Neural progenitor cell (in vitro differentiated cells): ENCODE measurements at regions not wholly inside any gene's neighbourhood (a gene's known extent, or its start where the extent isn't known, plus 50 kb on each side); places are given as distances from the start of the nearest gene placed in this dataset.

Source experiments
- DNase-seq: peaks from one replicate; pipeline ENCODE4 v3.0.0-alpha.2; 2016; ENCODE audit warnings: low spot score
- H2AFZ ChIP-seq: fragments of 200-600 bp; sonication (generic); replicated peaks from 2 replicates; pipeline ENCODE4 v1.6.1; 2016; ENCODE audit warnings: antibody characterized with exemption
- H3F3A ChIP-seq: fragments of 200-600 bp; sonication (generic); 2 replicates; pipeline ENCODE4 v1.6.1; 2016; ENCODE audit warnings: antibody characterized with exemption, low read depth
- H3K27ac ChIP-seq: fragments of 200-600 bp; sonication (generic); 2 replicates; pipeline ENCODE4 v1.5.1; 2016; ENCODE audit warnings: mild to moderate bottlenecking
- H3K27me3 ChIP-seq: fragments of 200-600 bp; sonication (generic); 2 replicates; pipeline ENCODE4 v1.6.1; 2016; ENCODE audit warnings: mild to moderate bottlenecking, moderate library complexity
- H3K36me3 ChIP-seq: fragments of 200-600 bp; sonication (generic); 2 replicates; pipeline ENCODE4 v1.5.1; 2016
- H3K4me1 ChIP-seq: fragments of 200-600 bp; sonication (generic); 2 replicates; pipeline ENCODE4 v1.6.1; 2016; ENCODE audit warnings: mixed run types
- H3K4me2 ChIP-seq: fragments of 200-600 bp; sonication (generic); 2 replicates; pipeline ENCODE4 v1.6.1; 2016
- H3K4me3 ChIP-seq: fragments of 200-600 bp; sonication (generic); 2 replicates; pipeline ENCODE4 v1.5.1; 2016
- H3K79me2 ChIP-seq: fragments of 200-600 bp; sonication (generic); 2 replicates; pipeline ENCODE4 v1.6.1; 2016; ENCODE audit warnings: low read depth
- H3K9ac ChIP-seq: fragments of 200-600 bp; sonication (generic); 2 replicates; pipeline ENCODE4 v1.6.1; 2016
- H3K9me3 ChIP-seq: fragments of 200-600 bp; sonication (generic); 2 replicates; pipeline ENCODE4 v1.5.1; 2016; ENCODE audit warnings: low read depth
- H4K20me1 ChIP-seq: fragments of 200-600 bp; sonication (generic); 2 replicates; pipeline ENCODE4 v1.6.1; 2016; ENCODE audit warnings: low read depth
- H3K27ac Mint-ChIP-seq: 3 replicates; pipeline ENCODE4 v1.8.0; 2021; ENCODE audit warnings: mixed read lengths
- H3K27me3 Mint-ChIP-seq: 2 replicates; pipeline ENCODE4 v1.8.0; 2022; ENCODE audit warnings: low read depth, mild to moderate bottlenecking, inconsistent platforms, moderate library complexity, mixed read lengths; ENCODE audit not compliant: insufficient read depth
- H3K36me3 Mint-ChIP-seq: 3 replicates; pipeline ENCODE4 v1.8.0; 2021; ENCODE audit warnings: mixed read lengths
- H3K4me1 Mint-ChIP-seq: 3 replicates; pipeline ENCODE4 v1.8.0; 2021; ENCODE audit warnings: mixed read lengths
- H3K4me3 Mint-ChIP-seq: 3 replicates; pipeline ENCODE4 v1.8.0; 2021; ENCODE audit warnings: mild to moderate bottlenecking, moderate library complexity, mixed read lengths
- H3K9me3 Mint-ChIP-seq: 3 replicates; pipeline ENCODE4 v1.8.0; 2020; ENCODE audit warnings: mixed read lengths
- EZH2 ChIP-seq: fragments of 200-600 bp; sonication (generic); IDR thresholded peaks from 2 replicates; pipeline ENCODE4 v1.6.1; 2017; ENCODE audit warnings: antibody characterized with exemption, mild to moderate bottlenecking, moderate library complexity
- EZH2phosphoT487 ChIP-seq: fragments of 200-600 bp; sonication (generic); IDR thresholded peaks from 2 replicates; pipeline ENCODE4 v1.6.1; 2017; ENCODE audit warnings: antibody characterized with exemption
- TF ChIP-seq, protein P1 (sequence below): fragments of 200-600 bp; sonication (generic); IDR thresholded peaks from 2 replicates; pipeline ENCODE4 v1.5.1; 2017; ENCODE audit warnings: antibody characterized with exemption, mild to moderate bottlenecking

DNA sequence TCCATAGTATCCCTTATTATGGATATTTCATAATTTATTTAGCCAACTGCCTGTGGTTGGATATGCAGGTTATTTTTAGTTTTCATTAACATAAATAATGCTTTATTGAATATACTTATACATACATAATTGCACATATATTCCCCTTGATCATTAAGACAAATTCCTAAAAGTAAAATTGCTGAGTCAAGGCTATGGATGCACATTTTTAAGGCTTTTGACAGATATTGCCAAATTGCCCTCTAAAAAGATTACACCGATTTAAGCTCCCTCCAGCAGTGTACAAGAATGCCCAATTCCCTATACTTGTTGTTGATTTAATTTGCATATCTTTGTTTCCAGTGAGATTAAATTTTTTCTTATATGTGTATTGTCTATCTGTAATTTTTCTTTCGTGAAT is 176.7 kb downstream of the C1orf94 start:
- no peak for DNase-seq
- H3K4me2 ChIP-seq: no peak overlapping the region
- no peaks in the 10 kb centered on the region for H3K9me3 ChIP-seq
- H3K4me3 ChIP-seq: no peak overlapping the region
- no peaks in the 10 kb centered on the region for H3K79me2 ChIP-seq
- no peaks in the 10 kb centered on the region for H3K36me3 Mint-ChIP-seq
- TF ChIP-seq EZH2phosphoT487: no peak
- TF ChIP-seq, protein P1, sequence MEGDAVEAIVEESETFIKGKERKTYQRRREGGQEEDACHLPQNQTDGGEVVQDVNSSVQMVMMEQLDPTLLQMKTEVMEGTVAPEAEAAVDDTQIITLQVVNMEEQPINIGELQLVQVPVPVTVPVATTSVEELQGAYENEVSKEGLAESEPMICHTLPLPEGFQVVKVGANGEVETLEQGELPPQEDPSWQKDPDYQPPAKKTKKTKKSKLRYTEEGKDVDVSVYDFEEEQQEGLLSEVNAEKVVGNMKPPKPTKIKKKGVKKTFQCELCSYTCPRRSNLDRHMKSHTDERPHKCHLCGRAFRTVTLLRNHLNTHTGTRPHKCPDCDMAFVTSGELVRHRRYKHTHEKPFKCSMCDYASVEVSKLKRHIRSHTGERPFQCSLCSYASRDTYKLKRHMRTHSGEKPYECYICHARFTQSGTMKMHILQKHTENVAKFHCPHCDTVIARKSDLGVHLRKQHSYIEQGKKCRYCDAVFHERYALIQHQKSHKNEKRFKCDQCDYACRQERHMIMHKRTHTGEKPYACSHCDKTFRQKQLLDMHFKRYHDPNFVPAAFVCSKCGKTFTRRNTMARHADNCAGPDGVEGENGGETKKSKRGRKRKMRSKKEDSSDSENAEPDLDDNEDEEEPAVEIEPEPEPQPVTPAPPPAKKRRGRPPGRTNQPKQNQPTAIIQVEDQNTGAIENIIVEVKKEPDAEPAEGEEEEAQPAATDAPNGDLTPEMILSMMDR: no peak
- TF ChIP-seq EZH2: no peak
- H3K27me3 ChIP-seq: no peaks in the 10 kb centered on the region
- no peak overlapping the region for H3K9ac ChIP-seq
- no peak overlapping the region for H2AFZ ChIP-seq
- H3K4me1 Mint-ChIP-seq: no peaks in the 10 kb centered on the region
- H3K27ac ChIP-seq: no peak overlapping the region
- no peaks in the 10 kb centered on the region for H3K9me3 Mint-ChIP-seq
- no peaks in the 10 kb centered on the region for H4K20me1 ChIP-seq
- H3K4me3 Mint-ChIP-seq: no peak overlapping the region
- H3K27ac Mint-ChIP-seq: no peak overlapping the region
- H3F3A ChIP-seq: no peaks in the 10 kb centered on the region
- peaks cover 3% of the 10 kb centered on the region for H3K27me3 Mint-ChIP-seq
- no peaks in the 10 kb centered on the region for H3K36me3 ChIP-seq
- H3K4me1 ChIP-seq: peaks cover 5% of the 10 kb centered on the region

DNA sequence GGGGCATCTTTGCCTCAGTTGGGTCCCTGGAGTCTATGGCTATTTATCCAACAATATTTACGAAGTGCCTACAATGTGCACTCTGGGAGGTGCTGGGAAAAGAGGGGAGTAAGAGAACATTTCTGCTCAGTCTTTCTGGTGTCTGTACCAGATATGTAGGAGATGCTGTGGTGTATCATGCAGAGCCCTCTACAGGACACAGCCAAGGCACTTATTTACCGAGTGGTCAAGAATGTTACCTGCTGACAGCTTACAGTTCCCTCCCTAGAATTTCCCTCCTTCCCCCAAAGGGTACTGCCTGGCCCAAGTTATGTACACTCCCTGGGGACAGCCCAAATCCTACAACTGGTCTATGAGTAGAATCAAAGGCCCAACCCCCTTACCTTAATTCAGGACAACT is 177.7 kb downstream of the C1orf94 start:
- no peak overlapping the region for H3K27ac Mint-ChIP-seq
- H3K9me3 Mint-ChIP-seq: no peaks in the 10 kb centered on the region
- no peak overlapping the region for H3K27ac ChIP-seq
- no peaks in the 10 kb centered on the region for H3K36me3 ChIP-seq
- no peaks in the 10 kb centered on the region for H3K36me3 Mint-ChIP-seq
- no peak overlapping the region for H3K4me2 ChIP-seq
- no peaks in the 10 kb centered on the region for H3K79me2 ChIP-seq
- peaks cover 3% of the 10 kb centered on the region for H3K27me3 Mint-ChIP-seq
- no peaks in the 10 kb centered on the region for H3K4me1 Mint-ChIP-seq
- H3K27me3 ChIP-seq: no peaks in the 10 kb centered on the region
- no peak overlapping the region for H2AFZ ChIP-seq
- H3K9ac ChIP-seq: no peak overlapping the region
- H3K9me3 ChIP-seq: no peaks in the 10 kb centered on the region
- H3F3A ChIP-seq: no peaks in the 10 kb centered on the region
- no peak for DNase-seq
- no peaks in the 10 kb centered on the region for H4K20me1 ChIP-seq
- no peak overlapping the region for H3K4me3 Mint-ChIP-seq
- H3K4me3 ChIP-seq: no peak overlapping the region
- TF ChIP-seq, protein P1: no peak
- TF ChIP-seq EZH2: no peak
- TF ChIP-seq EZH2phosphoT487: no peak
- peaks cover 5% of the 10 kb centered on the region for H3K4me1 ChIP-seq

DNA sequence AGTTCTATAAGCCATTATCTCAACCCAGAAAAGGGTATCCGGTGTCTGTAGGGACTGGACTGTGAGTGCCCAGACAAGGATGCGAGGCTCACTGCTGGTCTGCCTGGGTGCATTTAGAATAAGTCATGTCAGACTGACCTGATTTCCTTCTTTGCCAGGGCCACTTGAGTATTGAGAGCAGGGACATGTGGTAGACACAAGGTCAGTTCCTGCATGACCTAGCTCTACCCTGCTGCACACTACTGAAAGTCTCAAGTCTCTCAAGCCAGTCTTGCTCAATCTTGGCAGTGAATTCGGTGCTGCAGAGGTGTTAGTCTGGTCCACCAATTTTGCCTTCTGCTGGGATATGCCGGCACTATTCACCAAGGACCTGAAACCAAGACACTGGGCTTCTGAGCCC is 180.1 kb downstream of the C1orf94 start:
- no peak for DNase-seq
- H3K27me3 ChIP-seq: no peaks in the 10 kb centered on the region
- H3K27ac ChIP-seq: no peak overlapping the region
- H3F3A ChIP-seq: no peaks in the 10 kb centered on the region
- Mint-ChIP-seq H3K27ac (no peak overlapping the region), H3K4me3 (no peak overlapping the region), H3K4me1 (no peaks in the 10 kb centered on the region), H3K27me3 (no peaks in the 10 kb centered on the region), H3K36me3 (no peaks in the 10 kb centered on the region), H3K9me3 (no peaks in the 10 kb centered on the region)
- no peaks in the 10 kb centered on the region for H4K20me1 ChIP-seq
- TF ChIP-seq EZH2: no peak
- TF ChIP-seq, protein P1: no peak
- no peak for TF ChIP-seq EZH2phosphoT487
- no peaks in the 10 kb centered on the region for H3K79me2 ChIP-seq
- H3K4me3 ChIP-seq: no peak overlapping the region
- H3K4me2 ChIP-seq: no peak overlapping the region
- no peaks in the 10 kb centered on the region for H3K9me3 ChIP-seq
- H3K36me3 ChIP-seq: no peaks in the 10 kb centered on the region
- H3K4me1 ChIP-seq: peaks cover 5% of the 10 kb centered on the region
- no peak overlapping the region for H3K9ac ChIP-seq
- H2AFZ ChIP-seq: no peak overlapping the region

DNA sequence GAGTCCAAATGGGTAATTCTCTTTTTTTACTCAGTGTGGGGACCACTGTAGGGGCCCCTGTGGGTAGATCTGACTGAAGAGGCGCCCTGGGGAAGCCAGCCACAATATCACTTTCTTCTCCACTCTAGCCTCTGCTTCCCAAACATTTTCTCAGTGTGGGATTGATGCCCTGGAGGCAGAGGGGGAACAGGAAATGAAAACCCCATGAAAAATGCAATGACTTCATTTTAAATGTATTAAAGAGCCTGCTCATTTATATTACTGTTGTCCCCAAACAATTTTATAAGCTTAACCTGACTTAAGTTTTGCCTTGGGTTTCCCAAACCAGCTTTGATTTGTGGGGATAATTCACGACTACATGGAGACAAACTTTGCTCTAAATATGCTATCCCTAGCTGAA is 181.9 kb downstream of the C1orf94 start:
- Histone ChIP-seq H2AFZ (no peak overlapping the region), H3K27me3 (no peaks in the 10 kb centered on the region), H3K27ac (no peak overlapping the region), H3K79me2 (no peaks in the 10 kb centered on the region), H4K20me1 (no peaks in the 10 kb centered on the region), H3K9me3 (no peaks in the 10 kb centered on the region), H3F3A (no peaks in the 10 kb centered on the region), H3K36me3 (no peaks in the 10 kb centered on the region), H3K4me1 (peaks cover 5% of the 10 kb centered on the region), H3K4me3 (no peak overlapping the region), H3K4me2 (no peak overlapping the region), H3K9ac (no peak overlapping the region)
- Mint-ChIP-seq H3K27me3 (peaks cover 4% of the 10 kb centered on the region), H3K4me3 (no peak overlapping the region), H3K36me3 (no peaks in the 10 kb centered on the region), H3K27ac (no peak overlapping the region), H3K9me3 (no peaks in the 10 kb centered on the region), H3K4me1 (no peaks in the 10 kb centered on the region)
- no peak for DNase-seq
- TF ChIP-seq, protein P1: no peak
- TF ChIP-seq EZH2phosphoT487: no peak
- TF ChIP-seq EZH2: no peak
